Naive thymus-derived CD4-positive, alpha-beta T cell (primary cell): ENCODE measurements at regions not wholly inside any gene's neighbourhood (a gene's known extent, or its start where the extent isn't known, plus 50 kb on each side); places are given as distances from the start of the nearest gene placed in this dataset.

Experiments used
- ATAC-seq: fragments of 150-1000 bp; cut with Tn5 transposase; 2 replicates; pipeline ENCODE4 v1.10.0; 2021; ENCODE audit warnings: mild to moderate bottlenecking, moderate library complexity
- CTCF ChIA-PET: fragments of 350-600 bp; sonication (Branson Sonifier 250); formaldehyde crosslinking; loops from one replicate; lab custom pipeline; 2021; ENCODE audit warnings: antibody characterized with exemption; lab: Charles Lee
- POLR2A ChIA-PET: fragments of 350-600 bp; sonication (Branson Sonifier 250); formaldehyde crosslinking; loops from one replicate; lab custom pipeline; 2021; ENCODE audit warnings: antibody characterized with exemption, inconsistent platforms; lab: Charles Lee
- DNase-seq, 9 donors: peaks; one replicate each; pipeline versions ENCODE4 v3.0.0 to v3.0.0-alpha.2; 2020 to 2022; ENCODE audit warnings: mixed read lengths in 1 of 9
- H3K27ac ChIP-seq: one replicate; pipeline ENCODE4 v1.7.0; 2013; ENCODE audit warnings: mild to moderate bottlenecking, low read depth, low read length, moderate library complexity
- H3K27me3 ChIP-seq, 2 donors: one replicate each; pipeline ENCODE4 v1.7.0; 2013; ENCODE audit warnings: low read length in 2 of 2, mild to moderate bottlenecking in 2 of 2, moderate library complexity in 2 of 2; ENCODE audit not compliant: control insufficient read depth in 2 of 2, insufficient read depth in 2 of 2
- H3K36me3 ChIP-seq, 3 experiments: 1 replicate in 2 of 3; 2 replicates in 1 of 3; pipeline ENCODE4 v1.7.0; 2013; ENCODE audit warnings: low read length in 3 of 3, mild to moderate bottlenecking in 3 of 3, moderate library complexity in 1 of 3; ENCODE audit not compliant: insufficient read depth in 3 of 3, control insufficient read depth in 2 of 3
- H3K4me1 ChIP-seq, 2 donors: one replicate each; pipeline ENCODE4 v1.7.0; 2013; ENCODE audit warnings: low read length in 2 of 2, mild to moderate bottlenecking in 2 of 2, moderate library complexity in 1 of 2; ENCODE audit not compliant: control insufficient read depth in 2 of 2, insufficient read depth in 2 of 2
- H3K4me3 ChIP-seq: 2 replicates; pipeline ENCODE4 v1.7.0; 2013; ENCODE audit warnings: mild to moderate bottlenecking, low read length
- H3K9me3 ChIP-seq, 3 experiments: 1 replicate in 2 of 3; 2 replicates in 1 of 3; pipeline ENCODE4 v1.7.0; 2013; ENCODE audit warnings: low read length in 3 of 3; ENCODE audit not compliant: control insufficient read depth in 2 of 3
- H3K27ac Mint-ChIP-seq, 9 donors: one replicate each; pipeline ENCODE4 v1.8.0; 2020 to 2022; ENCODE audit warnings: mixed read lengths in 9 of 9, mild to moderate bottlenecking in 8 of 9, moderate library complexity in 5 of 9, inconsistent platforms in 2 of 9
- H3K27me3 Mint-ChIP-seq, 5 donors: one replicate each; pipeline ENCODE4 v1.8.0; 2021 to 2022; ENCODE audit warnings: mixed read lengths in 5 of 5, mild to moderate bottlenecking in 1 of 5
- H3K36me3 Mint-ChIP-seq, 5 donors: one replicate each; pipeline ENCODE4 v1.8.0; 2020 to 2022; ENCODE audit warnings: mixed read lengths in 5 of 5, mild to moderate bottlenecking in 3 of 5, inconsistent platforms in 1 of 5
- H3K4me1 Mint-ChIP-seq, 7 donors: one replicate each; pipeline ENCODE4 v1.8.0; 2020 to 2022; ENCODE audit warnings: mixed read lengths in 7 of 7, mild to moderate bottlenecking in 3 of 7, inconsistent platforms in 1 of 7
- H3K4me3 Mint-ChIP-seq, 10 donors: one replicate each; pipeline ENCODE4 v1.8.0; 2020 to 2022; ENCODE audit warnings: mild to moderate bottlenecking in 10 of 10, mixed read lengths in 10 of 10, moderate library complexity in 6 of 10, inconsistent platforms in 2 of 10
- H3K9me3 Mint-ChIP-seq, 11 donors: one replicate each; pipeline ENCODE4 v1.8.0; 2020 to 2022; ENCODE audit warnings: mixed read lengths in 11 of 11, mild to moderate bottlenecking in 4 of 11, inconsistent platforms in 1 of 11, moderate library complexity in 1 of 11
- intact Hi-C, 2 donors: fragments of 100-400 bp; cut with micrococcal nuclease; formaldehyde crosslinking; loops; one replicate each; pipeline ENCODE4 v1.15.1; 2023

GRCh38 chr2:181129364-181130056 lies 149.1 kb downstream of the UBE2E3 start:
- Histone ChIP-seq H3K9me3 (no peaks in the 10 kb centered on the region), H3K4me3 (no peak overlapping the region), H3K27me3 (no peaks in the 10 kb centered on the region), H3K27ac (no peak overlapping the region), H3K36me3 (no peaks in the 10 kb centered on the region), H3K4me1 (peaks cover 42 to 68% of the 10 kb centered on the region in 2 donors)
- intact Hi-C loops: no loop called here
- POLR2A ChIA-PET: interaction anchor here (1.0 to 5.3 kb wide), 3 partner anchors 8 to 12 kb away, joined by 3 to 52 read pairs (median 9); no protein-coding TSS in a partner anchor
- CTCF ChIA-PET: interaction anchor here (0.7 to 3.5 kb wide), 5 partner anchors 11 to 328 kb away, joined by 3 to 10 read pairs (median 3); partner anchors contain the start of gene ITGA4
- DNase-seq: no peak
- H3K4me3 Mint-ChIP-seq: peak overlapping the region in 9 of 10 donors; percentile 1 to 60 (median 31)
- H3K4me1 Mint-ChIP-seq: peaks cover 37 to 86% (median 73%) of the 10 kb centered on the region in 7 donors
- no peak for ATAC-seq
- peaks cover 10 to 33% (median 14%) of the 10 kb centered on the region in 5 donors for H3K36me3 Mint-ChIP-seq
- H3K27me3 Mint-ChIP-seq: no peaks in the 10 kb centered on the region
- H3K27ac Mint-ChIP-seq: peak overlapping the region in 8 of 9 donors; percentile 44 to 96 (median 82)
- peaks cover 0 to 11% (median 5%) of the 10 kb centered on the region in 11 donors for H3K9me3 Mint-ChIP-seq

DNA sequence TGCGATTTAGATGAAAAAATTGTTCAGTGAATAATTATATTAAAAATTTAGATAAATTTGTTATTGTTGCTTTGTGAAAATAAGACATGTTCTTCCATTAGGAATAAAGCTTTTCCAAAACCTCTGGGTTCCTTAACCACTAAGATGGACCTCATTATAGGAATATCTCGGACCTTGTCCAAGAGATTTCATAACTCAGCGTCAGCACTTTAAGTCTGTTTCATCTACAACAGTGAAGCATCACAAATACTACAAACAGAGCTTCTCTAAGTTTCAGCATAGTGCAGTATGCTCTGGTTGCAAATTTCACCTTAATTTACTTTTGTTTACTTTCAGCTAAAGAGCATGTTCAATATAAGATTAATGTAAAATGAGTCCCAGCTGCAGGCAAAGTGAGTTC lies 150.3 kb downstream of the UBE2E3 start:
- intact Hi-C loops: loop anchor here (1.0 kb wide), 3 partner anchors 7 to 12 kb away; no protein-coding TSS in a partner anchor
- CTCF ChIA-PET: interaction anchor here (1.0 to 3.5 kb wide), 5 partner anchors 9 to 26 kb away, joined by 3 to 10 read pairs (median 4); no protein-coding TSS in a partner anchor
- H3K9me3 ChIP-seq: no peaks in the 10 kb centered on the region
- DNase-seq (no peak), ATAC-seq (no peak)
- Mint-ChIP-seq H3K36me3 (peaks cover 11 to 37% (median 14%) of the 10 kb centered on the region in 5 donors), H3K4me3 (peak overlapping the region in 9 of 10 donors; percentile 70 to 87 (median 80)), H3K9me3 (peaks cover 0 to 16% (median 7%) of the 10 kb centered on the region in 11 donors), H3K4me1 (peaks cover 29 to 74% (median 62%) of the 10 kb centered on the region in 7 donors), H3K27ac (peak overlapping the region; percentile 86 to 97 (median 95)), H3K27me3 (no peaks in the 10 kb centered on the region)
- peak overlapping the region; percentile 50 for H3K4me3 ChIP-seq
- H3K4me1 ChIP-seq: peaks cover 36 to 56% of the 10 kb centered on the region in 2 donors
- no peaks in the 10 kb centered on the region for H3K36me3 ChIP-seq
- peak overlapping the region; percentile 68 for H3K27ac ChIP-seq
- no peaks in the 10 kb centered on the region for H3K27me3 ChIP-seq
- POLR2A ChIA-PET: interaction anchor here (0.5 to 5.3 kb wide), 11 partner anchors 9 to 336 kb away, joined by 3 to 52 read pairs (median 4); partner anchors contain the start of gene ITGA4

GRCh38 chr2:181131584-181131983 lies 151.2 kb downstream of the UBE2E3 start:
- peak overlapping the region; percentile 86 to 97 (median 95) for H3K27ac Mint-ChIP-seq
- Histone ChIP-seq H3K4me3 (peak overlapping the region; percentile 50), H3K9me3 (no peaks in the 10 kb centered on the region), H3K27me3 (no peaks in the 10 kb centered on the region), H3K4me1 (peaks cover 27 to 47% of the 10 kb centered on the region in 2 donors), H3K36me3 (no peaks in the 10 kb centered on the region), H3K27ac (peak overlapping the region; percentile 68)
- H3K4me1 Mint-ChIP-seq: peaks cover 21 to 66% (median 56%) of the 10 kb centered on the region in 7 donors
- H3K27me3 Mint-ChIP-seq: no peaks in the 10 kb centered on the region
- no peak for DNase-seq
- ChIA-PET CTCF (interaction anchor here (1.0 to 3.5 kb wide), 4 partner anchors 9 to 27 kb away, joined by 3 to 10 read pairs (median 7); no protein-coding TSS in a partner anchor), POLR2A (interaction anchor here (0.7 to 5.3 kb wide), 12 partner anchors 10 to 335 kb away, joined by 3 to 52 read pairs (median 4); partner anchors contain the start of gene ITGA4)
- peaks cover 11 to 39% (median 14%) of the 10 kb centered on the region in 5 donors for H3K36me3 Mint-ChIP-seq
- intact Hi-C loops: loop anchor here (1.0 kb wide), 3 partner anchors 8 to 11 kb away; no protein-coding TSS in a partner anchor
- peak; percentile 36 for ATAC-seq
- peak overlapping the region; percentile 60 to 87 (median 80) for H3K4me3 Mint-ChIP-seq
- H3K9me3 Mint-ChIP-seq: peaks cover under 1 to 21% (median 9%) of the 10 kb centered on the region in 11 donors

DNA sequence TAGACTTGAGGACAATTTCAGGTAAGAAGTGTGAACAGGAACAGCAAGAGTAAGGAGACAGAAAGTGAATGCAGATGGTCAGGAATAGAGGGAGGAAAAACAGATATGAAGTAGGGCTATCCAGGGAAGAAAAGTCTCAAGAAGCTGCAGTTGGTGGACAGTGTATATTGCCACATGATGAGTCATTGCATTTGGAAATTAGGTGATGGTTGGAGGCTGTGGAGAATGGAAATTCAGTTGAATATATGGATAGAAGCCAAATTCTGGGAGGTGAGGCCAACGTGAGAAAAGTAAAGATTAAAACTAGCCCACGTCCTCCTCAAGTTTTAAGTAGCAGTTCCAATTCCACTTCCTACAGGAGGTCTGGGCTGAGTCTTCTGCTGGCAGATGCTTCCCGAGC lies 158.4 kb downstream of the UBE2E3 start:
- Histone ChIP-seq H3K27me3 (no peaks in the 10 kb centered on the region), H3K9me3 (no peaks in the 10 kb centered on the region), H3K4me3 (no peak overlapping the region), H3K4me1 (peaks cover 33 to 53% of the 10 kb centered on the region in 2 donors), H3K27ac (no peak overlapping the region), H3K36me3 (no peaks in the 10 kb centered on the region)
- Mint-ChIP-seq H3K27me3 (no peaks in the 10 kb centered on the region), H3K4me1 (peaks cover 30 to 69% (median 61%) of the 10 kb centered on the region in 7 donors), H3K36me3 (peaks cover 4 to 28% (median 10%) of the 10 kb centered on the region in 5 donors), H3K27ac (peak overlapping the region in 8 of 9 donors; percentile 44 to 100 (median 92)), H3K9me3 (peaks cover 0 to 19% (median 7%) of the 10 kb centered on the region in 11 donors), H3K4me3 (peak overlapping the region in 6 of 10 donors; percentile 4 to 67 (median 27))
- POLR2A ChIA-PET: no interaction called here
- CTCF ChIA-PET: no interaction called here
- intact Hi-C loops: no loop called here
- DNase-seq (no peak), ATAC-seq (no peak)

GRCh38 chr2:181139831-181140230 lies 159.4 kb downstream of the UBE2E3 start:
- Mint-ChIP-seq H3K36me3 (peaks cover 4 to 32% (median 10%) of the 10 kb centered on the region in 5 donors), H3K27me3 (no peaks in the 10 kb centered on the region), H3K27ac (peak overlapping the region; percentile 93 to 100 (median 98)), H3K4me3 (peak overlapping the region in 8 of 10 donors; percentile 79 to 94 (median 86)), H3K4me1 (peaks cover 32 to 77% (median 69%) of the 10 kb centered on the region in 7 donors), H3K9me3 (peaks cover 0 to 15% (median 6%) of the 10 kb centered on the region in 11 donors)
- Histone ChIP-seq H3K4me1 (peaks cover 43 to 62% of the 10 kb centered on the region in 2 donors), H3K9me3 (no peaks in the 10 kb centered on the region), H3K4me3 (no peak overlapping the region), H3K27me3 (no peaks in the 10 kb centered on the region), H3K36me3 (no peaks in the 10 kb centered on the region), H3K27ac (peak overlapping the region; percentile 78)
- ATAC-seq (no peak), DNase-seq (no peak)
- intact Hi-C loops: loop anchor here in 1 of 2 donors (5.0 kb wide), 3 partner anchors 37 to 158 kb away; partner anchors contain the start of gene UBE2E3
- ChIA-PET CTCF (interaction anchor here (1.4 kb wide), 1 partner anchor 9 kb away, joined by 10 read pairs; no protein-coding TSS in a partner anchor), POLR2A (interaction anchor here (0.7 to 7.9 kb wide), 7 partner anchors 9 to 234 kb away, joined by 3 to 90 read pairs (median 4); no protein-coding TSS in a partner anchor)

DNA sequence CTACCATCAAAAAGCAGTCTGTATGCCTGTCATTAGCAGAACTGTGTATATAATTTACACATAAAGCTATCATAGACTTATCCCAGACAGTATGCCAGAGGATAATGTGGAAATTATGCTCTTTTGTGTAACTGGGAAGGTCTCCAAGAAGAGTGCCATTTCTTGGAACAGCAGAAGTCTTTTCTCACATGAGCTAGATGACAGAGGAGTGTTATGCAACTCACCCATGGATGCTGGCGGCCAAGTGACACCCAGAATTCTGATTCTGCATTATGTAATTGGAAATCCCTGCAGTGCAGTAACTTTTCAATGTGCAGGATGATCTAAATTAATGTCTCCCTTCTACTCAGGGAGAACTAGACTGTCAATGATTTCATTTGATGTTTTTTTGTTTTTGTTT lies 160.0 kb downstream of the UBE2E3 start:
- Histone ChIP-seq H3K27me3 (no peaks in the 10 kb centered on the region), H3K4me3 (peak overlapping the region; percentile 20), H3K36me3 (no peaks in the 10 kb centered on the region), H3K27ac (peak overlapping the region; percentile 78), H3K4me1 (peaks cover 46 to 66% of the 10 kb centered on the region in 2 donors), H3K9me3 (no peaks in the 10 kb centered on the region)
- H3K36me3 Mint-ChIP-seq: peaks cover 4 to 36% (median 10%) of the 10 kb centered on the region in 5 donors
- ChIA-PET CTCF (interaction anchor here (1.4 to 2.6 kb wide), 2 partner anchors 10 to 36 kb away, joined by 10 to 14 read pairs; no protein-coding TSS in a partner anchor), POLR2A (interaction anchor here (0.5 to 7.9 kb wide), 8 partner anchors 8 to 233 kb away, joined by 3 to 90 read pairs (median 4); no protein-coding TSS in a partner anchor)
- peaks cover 33 to 83% (median 75%) of the 10 kb centered on the region in 7 donors for H3K4me1 Mint-ChIP-seq
- peaks cover 0 to 14% (median 6%) of the 10 kb centered on the region in 11 donors for H3K9me3 Mint-ChIP-seq
- H3K4me3 Mint-ChIP-seq: peak overlapping the region; percentile 31 to 94 (median 86)
- ATAC-seq: peak; percentile 30
- peak in 1 of 9 donors; percentile 29 for DNase-seq
- intact Hi-C loops: loop anchor here in 1 of 2 donors (5.0 kb wide), 3 partner anchors 37 to 158 kb away; partner anchors contain the start of gene UBE2E3
- no peaks in the 10 kb centered on the region for H3K27me3 Mint-ChIP-seq
- peak overlapping the region; percentile 93 to 100 (median 98) for H3K27ac Mint-ChIP-seq
